Prostate gland (tissue), 2 donors: ENCODE measurements at regions not wholly inside any gene's neighbourhood (a gene's known extent, or its start where the extent isn't known, plus 50 kb on each side); places are given as distances from the start of the nearest gene placed in this dataset.

Experiments
- DNase-seq: peaks from one replicate; pipeline ENCODE4 v3.0.0-alpha.2; 2019; ENCODE audit warnings: low spot score
- H3K27ac ChIP-seq, 2 donors: fragments of 200-600 bp; sonication (generic); 2 replicates each; pipeline ENCODE4 v1.5.1; 2017 to 2019
- H3K27me3 ChIP-seq: fragments of 200-600 bp; sonication (generic); replicated peaks from 2 replicates; pipeline ENCODE4 v1.5.1; 2019; ENCODE audit not compliant: insufficient read depth
- H3K36me3 ChIP-seq, 2 donors: fragments of 200-600 bp; sonication (generic); 1 replicate in 1 of 2; 2 replicates in 1 of 2; pipeline versions ENCODE4 v1.5.1 to v1.8.1; 2017 to 2019
- H3K4me1 ChIP-seq: fragments of 200-600 bp; sonication (generic); replicated peaks from 2 replicates; pipeline ENCODE4 v1.5.1; 2019
- H3K4me3 ChIP-seq, 2 donors: fragments of 200-600 bp; sonication (generic); 2 replicates each; pipeline ENCODE4 v1.5.1; 2017 to 2019
- H3K9me3 ChIP-seq: fragments of 200-600 bp; sonication (generic); 2 replicates; pipeline ENCODE4 v1.5.1; 2017
- POLR2A ChIP-seq: fragments of 450-650 bp; IDR thresholded peaks from one replicate; pipeline ENCODE4 v1.6.1; 2016; ENCODE audit warnings: antibody characterized with exemption, mild to moderate bottlenecking
- POLR2AphosphoS5 ChIP-seq: sonication (generic); formaldehyde crosslinking; IDR thresholded peaks from one replicate; pipeline ENCODE4 v1.6.1; 2017; ENCODE audit warnings: antibody characterized with exemption
- WGBS: methylation state at CpG from one replicate; pipeline ENCODE4 v1.1.5; 2018; 5-methylcytosine and 5-hydroxymethylcytosine counted together
- intact Hi-C: fragments of 100-400 bp; cut with DNase I; formaldehyde crosslinking; loops from one replicate; pipeline ENCODE4 v1.14.2; 2022
- TF ChIP-seq, protein P1 (sequence below), 4 experiments: fragments of 200-600 bp in 2 of 4; fragments of 450-650 bp in 2 of 4; sonication (generic) in 2 of 4; IDR thresholded peaks; 1 replicate in 3 of 4; 2 replicates in 1 of 4; pipeline ENCODE4 v1.5.1; 2016 to 2019; ENCODE audit warnings: antibody characterized with exemption in 4 of 4, mild to moderate bottlenecking in 2 of 4, moderate library complexity in 2 of 4

- intact Hi-C loops: no loop called here
- no peak for DNase-seq
- no peak for TF ChIP-seq POLR2A
- TF ChIP-seq, protein P1, sequence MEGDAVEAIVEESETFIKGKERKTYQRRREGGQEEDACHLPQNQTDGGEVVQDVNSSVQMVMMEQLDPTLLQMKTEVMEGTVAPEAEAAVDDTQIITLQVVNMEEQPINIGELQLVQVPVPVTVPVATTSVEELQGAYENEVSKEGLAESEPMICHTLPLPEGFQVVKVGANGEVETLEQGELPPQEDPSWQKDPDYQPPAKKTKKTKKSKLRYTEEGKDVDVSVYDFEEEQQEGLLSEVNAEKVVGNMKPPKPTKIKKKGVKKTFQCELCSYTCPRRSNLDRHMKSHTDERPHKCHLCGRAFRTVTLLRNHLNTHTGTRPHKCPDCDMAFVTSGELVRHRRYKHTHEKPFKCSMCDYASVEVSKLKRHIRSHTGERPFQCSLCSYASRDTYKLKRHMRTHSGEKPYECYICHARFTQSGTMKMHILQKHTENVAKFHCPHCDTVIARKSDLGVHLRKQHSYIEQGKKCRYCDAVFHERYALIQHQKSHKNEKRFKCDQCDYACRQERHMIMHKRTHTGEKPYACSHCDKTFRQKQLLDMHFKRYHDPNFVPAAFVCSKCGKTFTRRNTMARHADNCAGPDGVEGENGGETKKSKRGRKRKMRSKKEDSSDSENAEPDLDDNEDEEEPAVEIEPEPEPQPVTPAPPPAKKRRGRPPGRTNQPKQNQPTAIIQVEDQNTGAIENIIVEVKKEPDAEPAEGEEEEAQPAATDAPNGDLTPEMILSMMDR (IDR thresholded peaks at IDR 0.05): no peak
- TF ChIP-seq POLR2AphosphoS5: no peak
- H3K4me1 ChIP-seq: no peaks in the 10 kb centered on the region
- H3K36me3 ChIP-seq: no peaks in the 10 kb centered on the region
- 60% methylated on average over 5 of the region's 5 CpGs for WGBS
- H3K27ac ChIP-seq: no peak overlapping the region
- no peaks in the 10 kb centered on the region for H3K9me3 ChIP-seq
- H3K4me3 ChIP-seq: no peak overlapping the region
- no peaks in the 10 kb centered on the region for H3K27me3 ChIP-seq
These were observed 618.5 kb upstream of the ANKRD30A start for GRCh38 chr10:36506697-36507496.

DNA sequence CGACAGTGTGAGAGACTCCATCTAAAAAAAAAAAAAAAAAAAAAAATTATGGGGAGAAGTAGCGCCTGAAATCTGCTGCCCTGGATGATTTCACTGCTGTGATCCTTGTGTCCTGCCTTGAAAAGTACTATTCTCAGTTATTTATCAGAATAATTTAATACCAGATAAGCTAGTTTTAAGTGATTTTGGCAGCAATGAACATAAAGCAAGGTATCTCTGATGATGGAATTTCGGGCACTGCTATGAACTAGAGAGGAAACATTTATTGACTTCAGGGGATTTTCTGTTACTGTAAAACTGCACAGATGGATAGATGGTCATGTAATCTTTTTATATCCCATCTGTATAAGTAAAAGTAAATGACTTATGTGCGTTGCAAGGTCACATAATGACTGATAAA is 619.1 kb upstream of the ANKRD30A start:
- Histone ChIP-seq H3K36me3 (no peaks in the 10 kb centered on the region), H3K9me3 (no peaks in the 10 kb centered on the region), H3K27me3 (no peaks in the 10 kb centered on the region), H3K27ac (no peak overlapping the region), H3K4me3 (no peak overlapping the region), H3K4me1 (no peaks in the 10 kb centered on the region)
- TF ChIP-seq, protein P1 (IDR thresholded peaks at IDR 0.05): no peak
- no peak for TF ChIP-seq POLR2A
- no peak for TF ChIP-seq POLR2AphosphoS5
- 45% methylated on average over 4 of the region's 4 CpGs for WGBS
- DNase-seq: no peak
- intact Hi-C loops: no loop called here

DNA sequence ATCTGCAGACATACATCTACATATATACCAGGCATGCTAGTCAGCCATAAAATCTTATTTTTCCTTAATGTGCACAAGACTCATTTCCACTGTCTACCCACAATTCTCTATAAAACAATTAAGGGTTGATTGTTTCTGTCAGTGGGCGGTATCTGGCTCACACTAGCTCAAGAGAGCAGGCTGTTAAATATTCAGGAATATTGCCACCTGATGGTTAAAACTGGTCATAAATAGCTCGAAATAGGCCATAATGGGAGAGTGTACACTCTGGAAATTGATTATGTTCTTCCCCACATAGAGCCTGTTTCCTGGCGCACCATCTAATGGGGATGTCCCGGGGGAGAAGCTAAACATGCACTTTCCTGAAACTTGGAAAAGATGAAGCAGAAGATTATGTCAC is 620.6 kb upstream of the ANKRD30A start:
- no peaks in the 10 kb centered on the region for H3K27me3 ChIP-seq
- H3K9me3 ChIP-seq: no peaks in the 10 kb centered on the region
- TF ChIP-seq POLR2A (no peak), POLR2AphosphoS5 (no peak)
- TF ChIP-seq, protein P1 (IDR thresholded peaks at IDR 0.05): no peak
- 71% methylated on average over 4 of the region's 4 CpGs for WGBS
- DNase-seq: no peak
- no peak overlapping the region for H3K4me3 ChIP-seq
- no peaks in the 10 kb centered on the region for H3K4me1 ChIP-seq
- intact Hi-C loops: no loop called here
- H3K27ac ChIP-seq: no peak overlapping the region
- no peaks in the 10 kb centered on the region for H3K36me3 ChIP-seq

DNA sequence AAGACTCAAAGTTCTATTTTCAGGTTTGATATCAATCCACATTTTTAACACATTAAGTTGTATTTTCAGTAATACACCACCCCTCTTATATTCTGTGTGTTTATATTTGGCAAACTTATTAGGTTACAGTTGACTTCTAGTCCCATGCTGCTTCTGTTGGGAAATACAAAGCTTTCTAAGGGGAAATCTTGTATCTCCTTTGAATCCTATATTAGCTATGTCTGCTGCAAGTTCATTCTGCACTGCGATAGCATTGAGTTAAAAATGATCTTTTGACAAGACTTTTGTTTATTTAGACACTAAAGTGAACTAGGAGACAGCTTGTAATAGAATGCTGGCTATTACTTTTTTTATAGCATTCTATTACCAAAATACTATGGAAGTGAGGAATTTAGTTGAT is 625.1 kb upstream of the ANKRD30A start:
- 45% methylated on average over 1 of the region's 1 CpG for WGBS

DNA sequence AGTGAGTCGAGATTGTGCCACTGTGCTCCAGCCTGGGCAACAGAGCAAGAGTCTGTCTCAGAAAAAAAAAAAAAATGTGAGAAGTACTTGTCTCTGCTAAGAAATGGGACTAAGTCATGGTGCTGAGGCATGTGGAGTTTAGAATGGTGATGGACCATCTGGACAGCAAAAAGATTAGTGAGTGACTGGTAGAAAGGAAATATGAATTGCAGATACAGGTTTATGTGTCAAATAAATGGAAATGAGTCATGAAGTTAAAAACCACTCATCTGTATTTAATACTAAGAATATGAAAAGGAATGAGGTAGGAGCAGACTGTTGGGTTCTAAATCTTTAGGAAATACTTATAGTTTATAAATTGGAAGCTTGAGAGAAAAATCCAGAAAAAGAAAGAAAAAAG is 625.7 kb upstream of the ANKRD30A start:
- DNase-seq: no peak
- no peaks in the 10 kb centered on the region for H3K9me3 ChIP-seq
- no peaks in the 10 kb centered on the region for H3K36me3 ChIP-seq
- no peak overlapping the region for H3K4me3 ChIP-seq
- intact Hi-C loops: no loop called here
- TF ChIP-seq POLR2A (no peak), POLR2AphosphoS5 (no peak)
- TF ChIP-seq, protein P1 (IDR thresholded peaks at IDR 0.05): no peak
- H3K27me3 ChIP-seq: no peaks in the 10 kb centered on the region
- H3K27ac ChIP-seq: no peak overlapping the region
- WGBS: 92% methylated on average over 1 of the region's 1 CpG
- H3K4me1 ChIP-seq: no peaks in the 10 kb centered on the region

More for the DNA sequence above, 625.1 kb upstream of the ANKRD30A start:
- no peak for DNase-seq
- no peak overlapping the region for H3K27ac ChIP-seq
- intact Hi-C loops: no loop called here
- H3K36me3 ChIP-seq: no peaks in the 10 kb centered on the region
- no peak overlapping the region for H3K4me3 ChIP-seq
- H3K9me3 ChIP-seq: no peaks in the 10 kb centered on the region
- H3K4me1 ChIP-seq: no peaks in the 10 kb centered on the region
- no peaks in the 10 kb centered on the region for H3K27me3 ChIP-seq
- TF ChIP-seq POLR2A (no peak), POLR2AphosphoS5 (no peak)
